Body of pancreas (tissue), 4 donors: ENCODE measurements at regions not wholly inside any gene's neighbourhood (a gene's known extent, or its start where the extent isn't known, plus 50 kb on each side); places are given as distances from the start of the nearest gene placed in this dataset.

Experiments
- ATAC-seq: fragments of 150-250 bp; one replicate; pipeline ENCODE4 v1.9.1; 2016
- DNase-seq, 4 donors: peaks; one replicate each; pipeline ENCODE4 v3.0.0-alpha.2; 2019
- H3K27ac ChIP-seq, 4 donors: fragments of 200-600 bp; sonication (generic); 1 replicate in 3 of 4; 2 replicates in 1 of 4; pipeline versions ENCODE4 v1.5.1 to v1.6.1; 2016 to 2019; ENCODE audit warnings: mild to moderate bottlenecking in 1 of 4, mixed read lengths in 1 of 4, moderate library complexity in 1 of 4
- H3K27me3 ChIP-seq, 2 donors: fragments of 200-600 bp; sonication (generic); one replicate each; pipeline ENCODE4 v1.6.0; 2016; ENCODE audit warnings: mild to moderate bottlenecking in 1 of 2
- H3K36me3 ChIP-seq, 2 donors: fragments of 200-600 bp; sonication (generic); replicated peaks in 1 of 2; 2 replicates each; pipeline ENCODE4 v1.5.1; 2016; ENCODE audit warnings: low read depth in 2 of 2; ENCODE audit not compliant: insufficient read depth in 1 of 2
- H3K4me1 ChIP-seq: fragments of 200-600 bp; sonication (generic); one replicate; pipeline ENCODE4 v1.6.0; 2016
- H3K4me3 ChIP-seq, 2 donors: fragments of 200-600 bp; sonication (generic); 1 replicate in 1 of 2; 2 replicates in 1 of 2; pipeline ENCODE4 v1.5.1; 2016 to 2019
- H3K9me3 ChIP-seq, 3 donors: fragments of 200-600 bp; sonication (generic); 1 replicate in 2 of 3; 2 replicates in 1 of 3; pipeline ENCODE4 v1.5.1; 2016
- CTCF ChIP-seq, 7 experiments: fragments of 450-650 bp in 4 of 7; fragments of 200-600 bp in 3 of 7; sonication (generic) in 3 of 7; IDR thresholded peaks; one replicate each; pipeline ENCODE4 v1.5.1; 2016 to 2019; ENCODE audit warnings: antibody characterized with exemption in 7 of 7
- POLR2A ChIP-seq, 3 donors: fragments of 450-650 bp; IDR thresholded peaks; one replicate each; pipeline ENCODE4 v1.6.1; 2016; ENCODE audit warnings: antibody characterized with exemption in 3 of 3, mild to moderate bottlenecking in 2 of 3
- WGBS, 2 donors: methylation state at CpG; one replicate each; pipeline ENCODE4 v1.1.5; 2017; 5-methylcytosine and 5-hydroxymethylcytosine counted together
- intact Hi-C: fragments of 100-400 bp; cut with DNase I; formaldehyde crosslinking; loops from one replicate; pipeline ENCODE4 v1.15.1; 2023

GRCh38 chr11:106263527-106263926 lies 186.1 kb downstream of the AASDHPPT start:
- H3K9me3 ChIP-seq, result no peaks in the 10 kb centered on the region
- peaks cover 8% of the 10 kb centered on the region for H3K4me1 ChIP-seq
- H3K4me3 ChIP-seq, result no peak overlapping the region
- no peak for DNase-seq
- no peaks in the 10 kb centered on the region for H3K36me3 ChIP-seq
- no peak for ATAC-seq
- no peak overlapping the region for H3K27ac ChIP-seq
- intact Hi-C loops, result no loop called here
- no peak for TF ChIP-seq POLR2A (IDR thresholded peaks at IDR 0.05)
- no peak for TF ChIP-seq CTCF (IDR thresholded peaks at IDR 0.05)
- no peaks in the 10 kb centered on the region for H3K27me3 ChIP-seq
- WGBS, 2 donors, result 81 to 86% methylated on average over 3 of the region's 3 CpGs

- ATAC-seq, result no peak
- no peaks in the 10 kb centered on the region for H3K9me3 ChIP-seq
- H3K27me3 ChIP-seq, result no peaks in the 10 kb centered on the region
- H3K27ac ChIP-seq, result no peak overlapping the region
- H3K4me3 ChIP-seq, result no peak overlapping the region
- no peak for DNase-seq
- TF ChIP-seq POLR2A (IDR thresholded peaks at IDR 0.05), result no peak
- no peak for TF ChIP-seq CTCF (IDR thresholded peaks at IDR 0.05)
- H3K4me1 ChIP-seq, result no peaks in the 10 kb centered on the region
- intact Hi-C loops, result no loop called here
- H3K36me3 ChIP-seq, result no peaks in the 10 kb centered on the region
Observed at GRCh38 chr11:106271086-106271485, 193.6 kb downstream of the AASDHPPT start.

- no peak overlapping the region for H3K4me3 ChIP-seq
- intact Hi-C loops, result no loop called here
- DNase-seq (no peak), ATAC-seq (no peak)
- no peak overlapping the region for H3K27ac ChIP-seq
- no peaks in the 10 kb centered on the region for H3K36me3 ChIP-seq
- H3K9me3 ChIP-seq, result no peaks in the 10 kb centered on the region
- TF ChIP-seq POLR2A (IDR thresholded peaks at IDR 0.05) (no peak), CTCF (IDR thresholded peaks at IDR 0.05) (no peak)
- peaks cover under 1% of the 10 kb centered on the region for H3K4me1 ChIP-seq
- no peaks in the 10 kb centered on the region for H3K27me3 ChIP-seq
- WGBS, 2 donors, result 84 to 88% methylated on average over 2 of the region's 2 CpGs
Observed at GRCh38 chr11:106271686-106272085, 194.2 kb downstream of the AASDHPPT start.

GRCh38 chr11:106275151-106275550 lies 197.7 kb downstream of the AASDHPPT start:
- TF ChIP-seq POLR2A (IDR thresholded peaks at IDR 0.05), result no peak
- no peak for TF ChIP-seq CTCF (IDR thresholded peaks at IDR 0.05)
- H3K4me3 ChIP-seq, result no peak overlapping the region
- no peak for ATAC-seq
- peaks cover 14% of the 10 kb centered on the region for H3K4me1 ChIP-seq
- H3K36me3 ChIP-seq, result no peaks in the 10 kb centered on the region
- H3K27me3 ChIP-seq, result no peaks in the 10 kb centered on the region
- DNase-seq, result no peak
- intact Hi-C loops, result no loop called here
- H3K27ac ChIP-seq, result no peak overlapping the region
- H3K9me3 ChIP-seq, result no peaks in the 10 kb centered on the region
- 75 to 77% methylated on average over 1 of the region's 1 CpG for WGBS, 2 donors

- TF ChIP-seq CTCF (IDR thresholded peaks at IDR 0.05) (no peak), POLR2A (IDR thresholded peaks at IDR 0.05) (no peak)
- H3K4me1 ChIP-seq, result peaks cover 14% of the 10 kb centered on the region
- H3K27ac ChIP-seq, result no peak overlapping the region
- no peaks in the 10 kb centered on the region for H3K36me3 ChIP-seq
- no peaks in the 10 kb centered on the region for H3K27me3 ChIP-seq
- intact Hi-C loops, result no loop called here
- ATAC-seq (no peak), DNase-seq (no peak)
- no peaks in the 10 kb centered on the region for H3K9me3 ChIP-seq
- no peak overlapping the region for H3K4me3 ChIP-seq
Observed at GRCh38 chr11:106276126-106276525, 198.7 kb downstream of the AASDHPPT start.
